Panc1 (cell line): ENCODE measurements at regions not wholly inside any gene's neighbourhood (a gene's known extent, or its start where the extent isn't known, plus 50 kb on each side); places are given as distances from the start of the nearest gene placed in this dataset.

Experiments used
- ATAC-seq: fragments of 200-7000 bp; cut with Tn5 transposase; 2 replicates; pipeline ENCODE4 v1.9.1; 2020; ENCODE audit warnings: mild to moderate bottlenecking, moderate library complexity
- BruUV-seq: library from RNA; stranded (reverse); fragments of 400-500 nt; replicated peaks from 2 replicates; lab custom pipeline; 2021; lab: Mats Ljungman, UMichigan
- CTCF ChIA-PET: fragments of 300-600 bp; sonication (Branson Sonifier 250); formaldehyde crosslinking; loops from one replicate; lab custom pipeline; 2022; ENCODE audit warnings: antibody characterized with exemption; lab: Charles Lee
- POLR2A ChIA-PET: fragments of 300-600 bp; sonication (Branson Sonifier 250); formaldehyde crosslinking; loops from one replicate; lab custom pipeline; 2022; ENCODE audit warnings: antibody characterized with exemption; lab: Charles Lee
- DNase-seq: peaks from one replicate; pipeline ENCODE4 v3.0.0-alpha.2; 2010; ENCODE audit warnings: low read depth, low spot score
- H3K27ac ChIP-seq: 2 replicates; pipeline ENCODE4 v1.5.1; 2011; ENCODE audit warnings: mild to moderate bottlenecking, low read length, inconsistent platforms
- H3K27me3 ChIP-seq: fragments of 200-500 bp; sonication (Bioruptor generic); 2 replicates; pipeline ENCODE4 v1.6.0; 2014; ENCODE audit warnings: low read length, inconsistent platforms; ENCODE audit not compliant: control insufficient read depth, insufficient read depth
- H3K36me3 ChIP-seq: fragments of 200-500 bp; sonication (Bioruptor generic); 2 replicates; pipeline ENCODE4 v1.5.1; 2014; ENCODE audit warnings: inconsistent platforms, mild to moderate bottlenecking, low read length, moderate library complexity; ENCODE audit not compliant: control insufficient read depth, insufficient read depth
- H3K4me1 ChIP-seq: 2 replicates; pipeline ENCODE4 v1.5.1; 2011; ENCODE audit warnings: inconsistent platforms, mild to moderate bottlenecking, low read length, moderate library complexity; ENCODE audit not compliant: control insufficient read depth, insufficient read depth
- H3K4me3 ChIP-seq, 2 experiments: 2 replicates each; pipeline ENCODE4 v1.5.1; 2011 to 2012; ENCODE audit warnings: low read depth in 2 of 2, low read length in 2 of 2, mild to moderate bottlenecking in 2 of 2, inconsistent platforms in 1 of 2, moderate library complexity in 1 of 2
- H3K9me3 ChIP-seq: fragments of 200-500 bp; sonication (Bioruptor generic); 2 replicates; pipeline ENCODE4 v1.5.1; 2014; ENCODE audit warnings: low read depth, mild to moderate bottlenecking, inconsistent platforms, low read length, moderate library complexity; ENCODE audit not compliant: control insufficient read depth, insufficient read depth
- POLR2AphosphoS5 ChIP-seq: IDR thresholded peaks from 2 replicates; pipeline ENCODE4 v1.6.1; 2012; ENCODE audit warnings: mild to moderate bottlenecking, low read depth, low read length, moderate library complexity
- REST ChIP-seq, 2 experiments: IDR thresholded peaks; 2 replicates each; pipeline ENCODE4 v1.6.1; 2011 to 2012; ENCODE audit warnings: low read depth in 2 of 2, control low read depth in 1 of 2, low read length in 1 of 2, mild to moderate bottlenecking in 1 of 2, moderate library complexity in 1 of 2; ENCODE audit not compliant: insufficient read depth in 1 of 2
- SIN3A ChIP-seq: IDR thresholded peaks from 2 replicates; pipeline ENCODE4 v1.6.1; 2012; ENCODE audit warnings: low read depth, mild to moderate bottlenecking, low read length, moderate library complexity, borderline replicate concordance; ENCODE audit not compliant: insufficient read depth
- TCF7L2 ChIP-seq: IDR thresholded peaks from 2 replicates; pipeline ENCODE4 v1.6.1; 2011; ENCODE audit warnings: mild to moderate bottlenecking, low read depth, low read length, inconsistent platforms
- in situ Hi-C: cut with HindIII; loops from 2 replicates; pipeline ENCODE4 v1.10.0; 2016; ENCODE audit warnings: low sequenced_read_pairs, low pct_unique_long_range_greater_than_20kb
- intact Hi-C: fragments of 100-400 bp; cut with micrococcal nuclease; formaldehyde crosslinking; loops from one replicate; pipeline ENCODE4 v1.10.0; 2022; ENCODE audit not compliant: unreplicated experiment
- TF ChIP-seq, protein P1 (sequence below): fragments of 450-650 bp; IDR thresholded peaks from 2 replicates; pipeline ENCODE4 v1.5.1; 2017; ENCODE audit warnings: mild to moderate bottlenecking

- Histone ChIP-seq H3K4me3 (no peak overlapping the region), H3K4me1 (peaks cover 5% of the 10 kb centered on the region; the same call in 1 of the 2 replicates), H3K27ac (peak overlapping the region; percentile 65), H3K27me3 (no peaks in the 10 kb centered on the region), H3K9me3 (peaks cover 31% of the 10 kb centered on the region; the same call in 1 of the 2 replicates), H3K36me3 (no peaks in the 10 kb centered on the region)
- DNase-seq (no peak), ATAC-seq (no peak)
- in situ Hi-C loops: no loop called here
- intact Hi-C loops: no loop called here
- ChIA-PET POLR2A (no interaction called here), CTCF (no interaction called here)
- TF ChIP-seq REST (IDR thresholded peaks at IDR 0.05; ENCODE audit: insufficient read depth in 1 of 2, low read depth in 2 of 2, low read length in 1 of 2): no peak
- TF ChIP-seq SIN3A: no peak
- TF ChIP-seq, protein P1, sequence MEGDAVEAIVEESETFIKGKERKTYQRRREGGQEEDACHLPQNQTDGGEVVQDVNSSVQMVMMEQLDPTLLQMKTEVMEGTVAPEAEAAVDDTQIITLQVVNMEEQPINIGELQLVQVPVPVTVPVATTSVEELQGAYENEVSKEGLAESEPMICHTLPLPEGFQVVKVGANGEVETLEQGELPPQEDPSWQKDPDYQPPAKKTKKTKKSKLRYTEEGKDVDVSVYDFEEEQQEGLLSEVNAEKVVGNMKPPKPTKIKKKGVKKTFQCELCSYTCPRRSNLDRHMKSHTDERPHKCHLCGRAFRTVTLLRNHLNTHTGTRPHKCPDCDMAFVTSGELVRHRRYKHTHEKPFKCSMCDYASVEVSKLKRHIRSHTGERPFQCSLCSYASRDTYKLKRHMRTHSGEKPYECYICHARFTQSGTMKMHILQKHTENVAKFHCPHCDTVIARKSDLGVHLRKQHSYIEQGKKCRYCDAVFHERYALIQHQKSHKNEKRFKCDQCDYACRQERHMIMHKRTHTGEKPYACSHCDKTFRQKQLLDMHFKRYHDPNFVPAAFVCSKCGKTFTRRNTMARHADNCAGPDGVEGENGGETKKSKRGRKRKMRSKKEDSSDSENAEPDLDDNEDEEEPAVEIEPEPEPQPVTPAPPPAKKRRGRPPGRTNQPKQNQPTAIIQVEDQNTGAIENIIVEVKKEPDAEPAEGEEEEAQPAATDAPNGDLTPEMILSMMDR: no peak
- TF ChIP-seq POLR2AphosphoS5: no peak
- TF ChIP-seq TCF7L2: no peak
- BruUV-seq: no TSS peak
These were observed 256.2 kb upstream of the FERD3L start for GRCh38 chr7:19401461-19401860.

DNA sequence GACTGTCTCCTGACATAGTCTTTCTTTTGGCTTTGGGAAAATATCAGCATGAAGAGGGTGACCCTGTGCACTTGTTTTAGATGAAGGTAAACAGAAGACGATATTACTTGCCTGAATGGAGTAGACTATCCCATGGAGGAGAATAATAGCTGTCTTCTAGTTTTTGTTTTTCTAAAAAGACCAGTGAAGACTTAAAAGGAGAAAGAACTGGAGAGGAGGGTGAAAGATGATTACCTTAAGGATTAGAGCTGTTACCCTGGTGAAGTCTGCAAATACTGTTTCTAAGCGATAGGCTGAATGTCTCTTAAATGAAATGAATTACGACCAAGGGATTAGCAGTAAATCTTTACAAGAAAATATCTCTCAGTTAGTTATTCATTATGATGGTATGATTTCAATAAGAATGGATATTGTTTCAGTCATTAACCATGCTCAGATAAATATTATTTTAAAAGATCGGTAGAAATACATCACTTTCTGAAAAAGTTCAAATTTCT, 255.6 kb upstream of the FERD3L start:
- CTCF ChIA-PET: no interaction called here
- in situ Hi-C loops: no loop called here

More for the DNA sequence above, 255.6 kb upstream of the FERD3L start:
- intact Hi-C loops: no loop called here
- H3K4me3 ChIP-seq: no peak overlapping the region
- no TSS peak for BruUV-seq
- TF ChIP-seq REST (IDR thresholded peaks at IDR 0.05; ENCODE audit: insufficient read depth in 1 of 2, low read depth in 2 of 2, low read length in 1 of 2): no peak
- H3K27ac ChIP-seq: peak overlapping the region; percentile 65; the same call in 1 of the 2 replicates
- H3K9me3 ChIP-seq: peaks cover 26% of the 10 kb centered on the region; the same call in 1 of the 2 replicates
- ATAC-seq: no peak
- no peaks in the 10 kb centered on the region for H3K36me3 ChIP-seq
- DNase-seq: no peak
- no peaks in the 10 kb centered on the region for H3K27me3 ChIP-seq
- H3K4me1 ChIP-seq: peaks cover 5% of the 10 kb centered on the region; the same call in 1 of the 2 replicates
- POLR2A ChIA-PET: no interaction called here
